Stimulated activated CD4-positive, alpha-beta T cell treated with anti-CD3 and anti-CD28 coated beads, Interleukin-1b, Interleukin-23, amount 100 ng/mL, for 48 hours (primary cell): ENCODE measurements at regions not wholly inside any gene's neighbourhood (a gene's known extent, or its start where the extent isn't known, plus 50 kb on each side); places are given as distances from the start of the nearest gene placed in this dataset.
"Not testable (repeated sequence)": the region's sequence is repeated elsewhere in the genome, so short reads cannot be mapped to it uniquely, and the experiment has no call there.

Experiments
- DNase-seq: peaks from one replicate; pipeline ENCODE4 v3.0.0-alpha.2; 2020

- DNase-seq = no peak
Observed at GRCh38 chr6:66173587-66173986, 466.6 kb upstream of the EYS start.

GRCh38 chr6:66166713-66167112 lies 459.7 kb upstream of the EYS start:
- not testable (repeated sequence) for DNase-seq

- DNase-seq = no peak
Observed at GRCh38 chr6:66161546-66162108, 454.6 kb upstream of the EYS start.

DNA sequence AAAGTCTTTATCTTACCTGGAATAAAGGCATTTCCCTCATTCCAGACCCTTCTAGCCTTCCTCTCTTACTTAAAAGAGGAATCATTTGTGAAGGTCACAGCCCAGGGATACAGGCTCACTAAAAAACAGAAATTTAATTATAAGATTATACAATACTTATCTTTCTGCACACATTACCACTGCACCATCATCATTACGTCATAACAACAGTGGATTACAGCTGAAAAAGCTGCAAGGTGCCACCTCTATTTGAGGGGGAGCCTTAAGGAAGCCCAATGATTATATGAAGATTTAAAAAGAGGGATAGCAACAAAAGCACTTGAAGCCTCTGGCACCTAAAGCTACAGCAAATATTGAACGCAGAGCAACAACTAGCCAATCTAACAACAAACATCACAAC lies 452.9 kb upstream of the EYS start:
- no peak for DNase-seq

- no peak for DNase-seq
Observed at GRCh38 chr6:66153247-66153646, 446.2 kb upstream of the EYS start.

- DNase-seq = no peak
Observed at GRCh38 chr6:66149132-66149531, 442.1 kb upstream of the EYS start.

- no peak for DNase-seq
Observed at GRCh38 chr6:66145867-66146266, 438.8 kb upstream of the EYS start.

GRCh38 chr6:66134021-66134420 lies 427.0 kb upstream of the EYS start:
- DNase-seq = no peak

- DNase-seq = no peak
Observed at GRCh38 chr6:66128656-66129055, 421.6 kb upstream of the EYS start.

DNA sequence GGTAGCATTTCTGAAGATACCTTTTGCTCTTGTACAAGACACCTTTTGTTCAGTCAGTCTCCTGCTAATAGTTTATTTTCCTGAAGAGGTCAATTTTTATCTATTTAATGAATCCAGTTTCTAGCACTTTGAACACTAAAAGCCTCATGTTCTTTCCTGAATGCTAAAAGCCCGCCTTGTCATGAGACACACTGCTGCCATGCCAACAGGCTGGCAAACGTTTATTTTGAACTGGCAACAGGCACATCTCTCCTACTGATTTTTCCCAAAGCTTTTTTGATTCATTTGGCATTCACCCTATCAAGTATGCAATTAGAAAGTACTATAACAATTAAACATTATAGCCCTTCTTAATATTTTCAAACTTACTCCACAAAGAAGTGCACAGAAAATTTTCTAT lies 421.2 kb upstream of the EYS start:
- DNase-seq = no peak

DNA sequence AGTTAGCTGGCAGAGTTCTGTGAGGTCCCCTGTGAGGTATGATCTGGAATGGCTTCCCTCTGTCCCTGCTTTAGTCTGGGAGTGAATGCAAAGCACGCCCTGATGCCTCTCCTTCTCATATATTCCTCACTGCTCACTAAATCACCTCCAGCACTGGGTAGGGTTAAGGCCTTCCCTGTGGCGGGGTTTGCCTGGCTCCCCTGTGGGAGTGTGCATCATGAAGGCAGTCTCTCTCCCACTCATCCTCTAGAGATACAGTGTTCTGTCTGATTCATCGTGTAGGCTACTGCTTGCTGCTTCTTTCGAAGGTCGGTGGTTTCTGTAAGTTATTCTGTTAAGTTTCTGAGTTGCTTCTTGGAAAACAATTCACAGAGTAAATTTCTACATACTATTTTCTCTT lies 420.0 kb upstream of the EYS start:
- no peak for DNase-seq

DNA sequence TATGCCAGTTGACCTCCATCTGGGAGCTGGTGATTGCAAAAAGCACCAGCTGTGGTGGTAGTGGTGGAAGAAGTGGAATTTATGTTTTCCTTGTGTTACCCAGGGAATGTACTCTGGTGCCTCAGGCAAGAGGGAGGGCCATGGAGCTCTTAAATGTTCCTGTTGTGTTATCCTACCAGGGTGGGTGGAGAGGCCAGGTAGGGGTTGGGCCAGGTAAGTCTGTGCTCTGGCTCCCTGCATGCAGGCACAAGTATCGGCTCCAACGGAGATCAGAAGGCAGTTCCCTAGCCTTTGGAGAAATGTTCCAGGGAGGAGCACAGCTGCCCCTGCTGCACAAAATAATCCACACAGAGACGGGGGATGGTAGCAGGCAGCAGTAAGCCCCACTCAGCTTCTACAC lies 419.3 kb upstream of the EYS start:
- no peak for DNase-seq

DNA sequence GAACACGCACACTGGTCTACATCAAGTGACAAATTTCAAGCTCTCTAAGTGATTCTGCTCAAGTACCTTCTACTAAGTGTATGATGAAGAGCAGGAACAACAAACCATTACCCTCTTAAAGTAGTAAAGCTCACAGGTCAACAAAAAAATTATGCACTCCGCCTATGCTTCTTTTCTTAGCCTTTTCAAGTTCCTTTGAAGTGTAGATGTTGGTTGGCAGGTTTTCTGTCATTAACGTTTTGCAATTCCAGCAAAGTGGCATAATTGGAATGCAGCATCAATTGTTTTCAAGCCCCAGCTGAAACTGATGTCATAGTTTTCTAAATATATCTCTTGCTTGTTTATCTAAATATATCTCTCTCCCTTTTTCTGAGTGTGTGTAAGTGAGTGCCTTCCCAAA lies 396.9 kb upstream of the EYS start:
- no peak for DNase-seq

DNA sequence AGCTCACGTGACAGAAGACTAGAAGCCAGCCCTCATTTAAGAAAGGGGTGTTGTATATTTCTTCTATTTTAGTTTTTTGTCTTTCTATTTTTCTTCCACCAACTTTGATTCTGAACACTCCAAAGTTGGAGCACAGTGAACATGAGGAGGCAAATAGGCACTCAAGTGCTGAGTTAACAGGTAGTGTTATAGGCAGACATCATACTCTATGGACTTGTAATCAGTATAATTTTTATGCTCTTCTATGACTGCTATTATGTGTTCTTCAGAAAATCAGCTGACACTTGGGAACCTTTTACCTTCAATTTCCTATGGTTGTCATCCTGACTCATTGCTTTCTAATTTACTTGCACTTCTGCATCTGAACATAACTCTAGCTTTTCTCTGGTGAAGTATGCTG lies 396.3 kb upstream of the EYS start:
- no peak for DNase-seq

DNA sequence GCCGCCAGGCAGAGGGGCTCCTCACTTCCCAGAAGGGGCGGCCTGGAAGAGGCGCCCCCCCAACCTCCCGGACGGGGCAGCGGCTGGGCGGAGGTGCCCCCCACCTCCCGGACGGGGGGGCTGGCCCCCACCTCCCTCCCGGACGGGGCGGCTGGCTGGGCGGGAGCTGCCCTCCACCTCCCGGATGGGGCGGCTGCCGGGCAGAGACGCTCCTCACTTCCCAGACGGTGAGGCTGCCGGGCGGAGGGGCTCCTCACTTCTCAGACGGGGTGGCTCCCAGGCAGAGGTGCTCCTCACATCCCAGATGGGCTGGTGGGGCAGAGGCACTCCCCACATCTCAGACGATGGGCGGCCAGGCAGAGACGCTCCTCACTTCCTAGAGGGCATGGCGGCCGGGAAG lies 389.7 kb upstream of the EYS start:
- no peak for DNase-seq

GRCh38 chr6:66094615-66095014 lies 387.6 kb upstream of the EYS start:
- DNase-seq = no peak

- not testable (repeated sequence) for DNase-seq
Observed at GRCh38 chr6:66092306-66092705, 385.3 kb upstream of the EYS start.

GRCh38 chr6:66086532-66086931 lies 379.5 kb upstream of the EYS start:
- DNase-seq = no peak

DNA sequence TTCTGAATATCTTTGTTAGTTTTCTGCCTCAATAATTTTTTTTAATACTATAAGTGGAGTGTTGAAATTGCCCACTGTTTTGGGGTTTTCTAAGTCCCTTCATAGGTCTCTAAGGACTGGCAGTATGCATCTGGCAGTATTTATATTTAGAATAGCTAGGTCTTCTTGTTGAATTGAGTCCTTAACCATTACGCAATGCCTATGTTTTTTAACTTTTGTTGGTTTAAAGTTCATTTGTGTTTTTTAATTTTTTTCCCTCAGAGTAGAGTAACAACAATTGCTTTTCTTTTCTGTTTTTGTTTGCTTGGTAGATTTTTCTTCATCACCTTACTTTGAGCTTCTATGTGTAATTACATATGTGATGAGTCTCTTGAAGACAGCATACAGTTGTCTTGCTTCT lies 375.9 kb upstream of the EYS start:
- no peak for DNase-seq

GRCh38 chr6:66068907-66069306 lies 361.9 kb upstream of the EYS start:
- no peak for DNase-seq

- DNase-seq = no peak
Observed at GRCh38 chr6:66068033-66068432, 361.0 kb upstream of the EYS start.

GRCh38 chr6:66065313-66065712 lies 358.3 kb upstream of the EYS start:
- DNase-seq = no peak

DNA sequence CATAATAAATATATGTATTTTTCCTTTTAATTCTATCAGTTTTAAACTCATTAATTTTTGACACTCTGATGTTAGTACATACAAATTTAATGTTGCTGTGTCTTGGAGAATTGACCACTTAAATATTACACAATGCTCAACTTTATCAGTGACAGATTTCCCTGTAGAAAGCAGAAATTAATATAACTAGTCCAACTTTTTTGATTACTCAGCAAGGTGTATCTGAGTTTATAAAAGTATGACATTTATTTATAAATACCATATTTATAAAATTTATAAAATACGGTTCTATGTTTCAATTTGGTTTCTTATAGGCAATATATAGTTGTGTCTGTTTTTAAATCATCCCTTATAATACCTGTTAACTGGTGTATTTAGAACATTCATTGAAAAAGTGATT lies 350.0 kb upstream of the EYS start:
- no peak for DNase-seq

DNA sequence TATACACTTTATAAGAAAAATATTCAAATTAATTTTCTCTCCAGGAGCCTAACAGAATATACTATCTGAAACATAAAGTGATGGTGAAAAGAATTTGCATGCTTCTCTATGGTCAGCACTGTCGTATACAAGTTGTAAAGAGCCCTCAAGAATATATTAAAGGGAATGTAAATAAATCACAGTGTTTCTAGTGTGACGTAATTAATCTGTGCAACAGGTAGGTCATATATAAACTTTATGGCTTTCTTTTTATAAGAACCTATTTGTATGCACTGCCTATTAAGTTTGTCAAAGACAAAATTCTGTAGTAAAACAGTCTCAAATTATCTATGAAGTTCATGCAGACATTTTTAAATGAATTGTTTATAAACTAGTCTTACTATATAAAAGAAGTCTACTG lies 347.9 kb upstream of the EYS start:
- DNase-seq = no peak

DNA sequence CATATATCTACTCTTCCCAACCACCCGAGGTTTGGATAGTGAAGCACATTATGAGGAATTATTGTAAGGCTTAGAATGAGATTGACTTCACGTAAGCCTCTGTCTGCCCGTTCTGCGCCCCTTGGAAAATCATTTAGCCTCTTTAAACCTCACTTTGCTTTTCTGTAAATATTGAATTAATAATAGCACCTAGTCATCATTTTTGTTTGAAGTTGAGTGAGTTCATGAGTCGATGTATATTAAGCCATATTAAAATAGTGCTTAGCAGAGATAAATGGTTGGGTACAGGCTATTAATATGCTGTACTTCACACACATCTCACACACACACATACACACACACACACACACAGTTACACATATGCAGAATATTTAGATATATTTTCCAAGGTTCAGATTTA lies 344.8 kb upstream of the EYS start:
- DNase-seq = no peak
